ENCODE measurements at regions not wholly inside any gene's neighbourhood (a gene's known extent, or its start where the extent isn't known, plus 50 kb on each side); places are given as distances from the start of the nearest gene placed in this dataset.

GRCh38 chr12:24649634-24650033 lies 299.3 kb downstream of the BCAT1 start:
- H3K4me1 ChIP-seq (ENCODE audit: insufficient read depth, low read length, severe bottlenecking) = no peaks in the 10 kb centered on the region
- H3K27ac ChIP-seq (ENCODE audit: low read depth, low read length, poor library complexity, severe bottlenecking) = no peak overlapping the region
- no peak overlapping the region for H2AFZ ChIP-seq (ENCODE audit: low read length)
- H4K20me1 ChIP-seq (ENCODE audit: insufficient read depth, low read length) = no peaks in the 10 kb centered on the region
- no peaks in the 10 kb centered on the region for H3F3A ChIP-seq (ENCODE audit: insufficient read depth, low read length)
- no peaks in the 10 kb centered on the region for H3K9me3 ChIP-seq (ENCODE audit: low read length)
- no peak for TF ChIP-seq CTCF (IDR thresholded peaks at IDR 0.05; ENCODE audit: low read length)
- TF ChIP-seq EZH2 (IDR thresholded peaks at IDR 0.05; ENCODE audit: borderline replicate concordance, low read length) = no peak
- H3K4me2 ChIP-seq (ENCODE audit: low read length) = no peak overlapping the region
- no peaks in the 10 kb centered on the region for H3K79me2 ChIP-seq (ENCODE audit: insufficient read depth, low read length)
- H3K4me3 ChIP-seq (ENCODE audit: low read depth, low read length, poor library complexity, severe bottlenecking) = no peak overlapping the region
- no peaks in the 10 kb centered on the region for H3K36me3 ChIP-seq (ENCODE audit: insufficient read depth, low read length)
- H3K27me3 ChIP-seq (ENCODE audit: insufficient read depth, low read length) = no peaks in the 10 kb centered on the region
- H3K9me2 ChIP-seq (ENCODE audit: low read depth, low read length) = no peaks in the 10 kb centered on the region
- no peak overlapping the region for H3K9ac ChIP-seq (ENCODE audit: low read length)

DNA sequence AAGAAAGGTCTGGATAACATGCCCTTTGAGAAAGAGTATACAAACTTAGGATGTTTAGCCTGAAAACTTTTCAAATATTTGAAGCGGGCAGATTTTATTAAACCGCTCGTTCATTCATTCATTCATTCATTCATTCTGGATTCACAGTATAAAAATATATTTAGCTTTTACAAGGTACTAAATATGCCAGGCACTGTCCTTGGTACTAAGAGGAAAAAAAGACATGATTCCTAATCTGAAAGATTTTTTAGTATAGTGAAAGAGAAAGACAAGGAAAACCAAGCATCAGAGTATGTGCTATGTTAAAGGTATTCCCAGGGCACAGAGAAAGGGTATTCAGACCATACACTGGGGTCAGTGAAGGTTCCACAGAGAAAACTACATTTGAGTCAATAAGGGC lies 299.7 kb downstream of the BCAT1 start:
- no peak for TF ChIP-seq EZH2 (IDR thresholded peaks at IDR 0.05; ENCODE audit: borderline replicate concordance, low read length)
- TF ChIP-seq CTCF (IDR thresholded peaks at IDR 0.05; ENCODE audit: low read length) = no peak
- Histone ChIP-seq H3K9me3 (ENCODE audit: low read length) (no peaks in the 10 kb centered on the region), H3K9ac (ENCODE audit: low read length) (no peak overlapping the region), H2AFZ (ENCODE audit: low read length) (no peak overlapping the region), H3K36me3 (ENCODE audit: insufficient read depth, low read length) (no peaks in the 10 kb centered on the region), H3K79me2 (ENCODE audit: insufficient read depth, low read length) (no peaks in the 10 kb centered on the region), H3K4me3 (ENCODE audit: low read depth, low read length, poor library complexity, severe bottlenecking) (no peak overlapping the region), H4K20me1 (ENCODE audit: insufficient read depth, low read length) (no peaks in the 10 kb centered on the region), H3K4me1 (ENCODE audit: insufficient read depth, low read length, severe bottlenecking) (no peaks in the 10 kb centered on the region), H3F3A (ENCODE audit: insufficient read depth, low read length) (no peaks in the 10 kb centered on the region), H3K4me2 (ENCODE audit: low read length) (no peak overlapping the region), H3K27ac (ENCODE audit: low read depth, low read length, poor library complexity, severe bottlenecking) (no peak overlapping the region), H3K9me2 (ENCODE audit: low read depth, low read length) (no peaks in the 10 kb centered on the region), H3K27me3 (ENCODE audit: insufficient read depth, low read length) (no peaks in the 10 kb centered on the region)

- H3K27me3 ChIP-seq (ENCODE audit: insufficient read depth, low read length) = no peaks in the 10 kb centered on the region
- TF ChIP-seq CTCF (IDR thresholded peaks at IDR 0.05; ENCODE audit: low read length) = no peak
- TF ChIP-seq EZH2 (IDR thresholded peaks at IDR 0.05; ENCODE audit: borderline replicate concordance, low read length) = no peak
- H3K36me3 ChIP-seq (ENCODE audit: insufficient read depth, low read length) = no peaks in the 10 kb centered on the region
- no peak overlapping the region for H3K4me2 ChIP-seq (ENCODE audit: low read length)
- no peak overlapping the region for H2AFZ ChIP-seq (ENCODE audit: low read length)
- H3F3A ChIP-seq (ENCODE audit: insufficient read depth, low read length) = no peaks in the 10 kb centered on the region
- no peaks in the 10 kb centered on the region for H3K9me3 ChIP-seq (ENCODE audit: low read length)
- H3K79me2 ChIP-seq (ENCODE audit: insufficient read depth, low read length) = no peaks in the 10 kb centered on the region
- no peak overlapping the region for H3K27ac ChIP-seq (ENCODE audit: low read depth, low read length, poor library complexity, severe bottlenecking)
- no peaks in the 10 kb centered on the region for H4K20me1 ChIP-seq (ENCODE audit: insufficient read depth, low read length)
- no peak overlapping the region for H3K9ac ChIP-seq (ENCODE audit: low read length)
- H3K4me3 ChIP-seq (ENCODE audit: low read depth, low read length, poor library complexity, severe bottlenecking) = no peak overlapping the region
- H3K4me1 ChIP-seq (ENCODE audit: insufficient read depth, low read length, severe bottlenecking) = no peaks in the 10 kb centered on the region
- no peaks in the 10 kb centered on the region for H3K9me2 ChIP-seq (ENCODE audit: low read depth, low read length)
Observed at GRCh38 chr12:24645254-24645653, 303.6 kb downstream of the BCAT1 start.
